GM21528 (cell line): ENCODE measurements at regions not wholly inside any gene's neighbourhood (a gene's known extent, or its start where the extent isn't known, plus 50 kb on each side); places are given as distances from the start of the nearest gene placed in this dataset.
"Not testable (repeated sequence)": the region's sequence is repeated elsewhere in the genome, so short reads cannot be mapped to it uniquely, and the experiment has no call there.

Source experiments
- ATAC-seq: cut with Tn5 transposase; IDR thresholded peaks from one replicate; pipeline ENCODE4 v1.9.1; 2021; ENCODE audit warnings: mild to moderate bottlenecking, moderate library complexity; ENCODE audit not compliant: unreplicated experiment, low FRiP score

DNA sequence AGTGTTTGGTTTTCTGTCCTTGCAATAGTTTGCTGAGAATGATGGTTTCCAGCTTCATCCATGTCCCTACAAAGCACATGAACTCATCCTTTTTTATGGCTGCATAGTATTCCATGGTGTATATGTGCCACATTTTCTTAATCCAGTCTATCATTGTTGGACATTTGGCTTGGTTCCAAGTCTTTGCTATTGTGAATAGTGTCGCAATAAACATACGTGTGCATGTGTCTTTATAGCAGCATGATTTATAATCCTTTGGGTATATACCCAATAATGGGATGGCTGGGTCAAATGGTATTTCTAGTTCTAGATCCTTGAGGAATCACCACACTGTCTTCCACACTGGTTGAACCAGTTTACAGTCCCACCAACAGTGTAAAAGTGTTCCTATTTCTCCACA is 269.8 kb upstream of the DCN start:
- ATAC-seq, result not testable (repeated sequence)

DNA sequence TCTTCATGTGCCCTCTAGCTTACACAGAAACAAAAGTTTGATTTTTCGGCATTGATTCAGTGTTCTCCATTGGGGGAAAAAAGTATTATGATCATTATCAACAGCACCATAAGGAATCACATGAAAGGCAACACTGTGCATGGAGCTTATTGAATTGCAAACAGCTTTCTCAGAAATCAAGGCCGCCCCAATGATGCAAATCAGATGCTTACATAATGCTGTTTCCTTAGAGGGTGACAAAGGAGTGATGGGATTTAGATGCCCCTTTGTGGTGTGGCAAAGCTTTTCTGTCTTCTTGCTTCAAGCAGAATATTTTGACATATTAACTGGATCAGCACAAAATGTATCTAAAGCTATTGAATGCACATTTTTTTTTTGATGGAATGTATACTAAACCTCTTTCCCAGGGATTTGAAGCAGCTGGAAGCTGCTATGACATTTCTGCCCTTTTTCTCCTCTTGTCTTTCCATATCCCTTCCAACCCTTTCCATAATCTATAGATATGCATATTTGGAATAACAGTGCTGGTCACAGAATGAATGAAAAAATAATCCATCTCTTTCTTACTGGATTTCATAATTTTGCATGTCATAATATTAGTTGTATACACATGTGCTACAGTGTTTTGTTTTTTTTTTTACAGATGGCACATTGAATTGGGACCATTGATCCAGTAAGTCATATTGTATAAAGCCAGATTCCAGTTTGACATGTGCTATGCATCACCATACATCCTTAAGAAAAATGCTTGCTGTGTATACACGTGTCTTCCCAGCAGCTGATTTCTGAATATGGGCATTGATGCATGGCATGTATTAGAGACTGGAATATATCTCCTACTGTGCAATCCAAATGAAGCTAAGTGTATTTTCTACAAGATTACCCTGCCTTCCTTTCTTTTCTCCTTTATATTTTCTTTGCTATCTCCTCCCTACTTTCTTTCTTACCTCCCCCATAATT is 259.7 kb upstream of the DCN start:
- no peak for ATAC-seq

GRCh38 chr12:91441246-91441645 is 258.6 kb upstream of the DCN start:
- ATAC-seq, result no peak

GRCh38 chr12:91434081-91434480 is 251.5 kb upstream of the DCN start:
- no peak for ATAC-seq

GRCh38 chr12:91432755-91433154 is 250.1 kb upstream of the DCN start:
- ATAC-seq, result no peak

DNA sequence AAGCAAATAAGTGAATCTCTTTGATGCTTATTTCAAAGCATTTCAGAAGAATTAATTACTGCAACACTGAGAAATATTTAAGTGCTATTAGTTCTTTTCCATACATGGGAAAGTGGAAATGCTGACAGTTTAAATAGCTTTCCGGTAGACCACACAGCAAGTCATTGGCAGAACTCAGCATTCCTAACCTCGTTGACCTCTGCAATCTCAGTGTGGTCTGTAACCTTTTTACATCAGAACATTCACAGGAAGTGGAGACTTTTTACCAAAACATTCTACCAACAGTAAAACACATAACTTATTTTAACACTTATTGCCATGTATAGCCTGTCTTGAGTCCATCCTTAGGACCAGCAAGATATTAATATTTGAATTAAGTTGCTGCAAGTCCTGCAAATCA is 249.5 kb upstream of the DCN start:
- ATAC-seq, result no peak

GRCh38 chr12:91424506-91424905 is 241.9 kb upstream of the DCN start:
- no peak for ATAC-seq

GRCh38 chr12:91423693-91424050 is 241.1 kb upstream of the DCN start:
- ATAC-seq, result no peak

DNA sequence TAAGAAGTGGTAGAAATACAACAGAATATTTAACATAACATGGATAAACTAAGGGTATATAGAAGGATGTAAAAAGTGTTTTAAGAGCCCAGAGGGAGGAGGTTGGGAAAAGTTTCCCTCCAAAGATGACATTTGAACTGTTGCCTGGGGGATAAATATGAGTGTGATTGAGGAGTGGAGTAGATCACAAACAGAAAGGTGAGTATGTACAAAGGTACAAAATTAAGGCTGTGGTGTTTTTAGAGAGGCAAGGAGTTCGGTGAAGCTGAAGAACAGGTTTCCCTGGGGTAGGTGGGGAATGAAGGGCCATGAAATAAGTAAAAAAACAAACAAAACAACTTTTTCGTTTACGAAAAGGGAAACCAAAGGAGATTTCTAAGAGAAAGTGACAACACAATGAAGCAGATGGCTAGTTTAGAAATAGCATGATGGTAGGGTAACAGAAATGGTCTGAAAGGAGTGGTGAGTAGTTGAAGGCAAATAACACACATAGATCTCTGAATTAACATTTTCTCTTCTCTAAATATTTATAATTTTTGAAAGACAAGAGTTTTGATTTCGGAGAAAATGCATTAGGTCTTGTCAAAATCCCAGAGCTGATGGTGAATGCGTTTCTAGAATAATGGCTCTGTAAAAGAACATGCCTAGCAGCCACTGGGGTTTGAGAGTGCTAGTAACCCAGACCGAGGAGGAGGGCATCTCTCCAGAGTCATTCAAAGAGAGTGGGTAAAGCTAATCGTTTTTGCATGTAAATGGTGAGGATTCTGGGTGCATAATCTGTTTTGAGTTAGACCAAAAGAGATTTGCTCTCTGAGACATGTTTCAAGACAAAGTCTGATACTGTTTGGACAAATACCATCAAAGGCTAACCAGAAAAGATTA is 240.4 kb upstream of the DCN start:
- ATAC-seq, result no peak

DNA sequence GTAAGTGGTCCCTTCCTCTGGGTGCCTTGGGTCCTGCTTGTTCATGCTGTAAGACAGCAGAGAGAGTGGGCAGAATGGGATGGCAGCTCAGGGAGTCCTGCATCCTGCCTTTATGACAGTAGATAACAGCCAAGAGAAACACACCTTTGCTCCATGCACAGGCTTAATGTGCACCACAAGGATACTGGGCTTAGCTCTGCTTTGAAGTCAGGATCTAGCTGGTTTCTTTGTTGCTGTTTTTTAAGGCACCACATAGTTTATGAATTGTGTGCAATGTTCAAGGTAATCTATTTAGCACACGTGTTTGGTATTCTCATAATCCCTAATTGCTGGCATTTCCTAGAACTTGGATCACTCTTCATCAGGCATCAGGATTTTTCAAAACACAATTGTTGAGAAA is 239.5 kb upstream of the DCN start:
- ATAC-seq, result no peak

DNA sequence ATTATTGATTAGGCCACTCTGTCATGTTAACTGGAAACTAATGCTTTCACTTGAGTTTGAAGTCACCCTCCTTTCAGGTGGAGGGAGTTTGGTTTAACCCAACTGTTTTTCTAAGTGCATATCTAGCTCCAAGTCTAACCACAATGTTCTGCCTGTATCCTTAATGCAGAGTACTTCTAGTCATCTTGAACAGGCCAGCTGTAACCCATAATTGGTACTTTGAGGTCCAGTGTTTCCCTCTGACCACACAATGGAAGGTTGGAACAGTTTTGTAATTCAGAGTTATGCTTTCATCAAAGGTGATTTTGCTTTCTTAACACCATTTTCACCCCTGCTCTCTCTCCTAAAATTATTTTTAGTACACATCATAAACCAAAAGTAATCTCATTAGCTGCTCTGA is 237.2 kb upstream of the DCN start:
- no peak for ATAC-seq

DNA sequence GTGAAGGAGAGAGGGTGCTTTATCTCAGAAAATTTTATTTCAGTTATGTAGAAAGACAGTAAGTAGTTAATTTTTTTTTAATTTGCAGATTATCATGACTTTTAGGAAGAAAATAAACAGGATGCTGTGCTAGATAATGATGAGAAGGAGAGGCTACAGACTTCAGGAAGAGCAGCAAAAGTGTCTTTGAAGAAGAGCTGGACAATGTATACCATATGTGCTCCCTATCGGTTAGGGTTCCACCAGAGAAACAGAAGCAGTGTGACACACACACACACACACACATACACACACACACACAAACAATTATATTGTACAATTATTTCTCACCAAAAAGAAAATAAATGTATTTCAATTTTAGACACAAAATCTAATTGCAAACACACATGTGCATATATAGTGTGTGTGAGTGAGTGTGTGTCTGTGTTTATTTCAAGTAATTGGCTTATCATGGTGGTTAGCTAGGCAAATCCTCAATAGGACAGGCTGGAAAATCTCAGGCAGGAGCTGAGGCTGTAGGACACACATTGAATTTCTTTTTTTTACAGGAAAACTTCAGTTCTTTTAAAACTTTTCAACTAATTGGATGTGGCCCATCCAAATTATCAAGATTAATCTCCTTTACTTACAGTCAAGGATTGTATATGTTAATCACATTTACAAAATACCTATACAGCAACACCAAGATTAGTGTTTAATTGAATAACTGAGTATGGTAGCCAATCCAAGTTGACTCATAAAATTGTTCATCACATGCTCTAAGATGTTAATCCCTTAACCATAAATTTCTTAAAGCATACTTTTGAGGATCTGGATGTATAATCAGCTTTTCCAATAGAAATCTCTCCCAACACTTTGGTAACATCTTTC is 235.8 kb upstream of the DCN start:
- no peak for ATAC-seq

GRCh38 chr12:91417650-91418049 is 235.0 kb upstream of the DCN start:
- ATAC-seq, result no peak

DNA sequence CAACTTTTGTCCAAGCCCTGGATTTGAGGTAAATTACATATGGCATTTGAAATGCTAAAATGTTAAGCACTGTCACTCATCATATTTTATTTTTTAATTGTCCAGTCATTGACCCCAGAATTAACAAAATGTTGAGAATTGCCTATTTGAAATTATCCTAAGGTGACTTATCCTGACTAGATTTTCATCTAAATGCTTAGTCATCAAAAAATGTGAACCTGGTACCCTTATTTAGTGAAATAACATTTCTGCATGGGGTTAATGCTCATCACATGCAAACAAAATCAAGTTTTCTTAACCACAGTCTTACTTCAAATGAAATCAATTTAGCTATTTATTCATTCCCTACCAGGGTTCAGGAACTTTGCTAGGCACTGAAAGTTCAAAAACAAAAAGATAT is 232.0 kb upstream of the DCN start:
- ATAC-seq, result no peak

DNA sequence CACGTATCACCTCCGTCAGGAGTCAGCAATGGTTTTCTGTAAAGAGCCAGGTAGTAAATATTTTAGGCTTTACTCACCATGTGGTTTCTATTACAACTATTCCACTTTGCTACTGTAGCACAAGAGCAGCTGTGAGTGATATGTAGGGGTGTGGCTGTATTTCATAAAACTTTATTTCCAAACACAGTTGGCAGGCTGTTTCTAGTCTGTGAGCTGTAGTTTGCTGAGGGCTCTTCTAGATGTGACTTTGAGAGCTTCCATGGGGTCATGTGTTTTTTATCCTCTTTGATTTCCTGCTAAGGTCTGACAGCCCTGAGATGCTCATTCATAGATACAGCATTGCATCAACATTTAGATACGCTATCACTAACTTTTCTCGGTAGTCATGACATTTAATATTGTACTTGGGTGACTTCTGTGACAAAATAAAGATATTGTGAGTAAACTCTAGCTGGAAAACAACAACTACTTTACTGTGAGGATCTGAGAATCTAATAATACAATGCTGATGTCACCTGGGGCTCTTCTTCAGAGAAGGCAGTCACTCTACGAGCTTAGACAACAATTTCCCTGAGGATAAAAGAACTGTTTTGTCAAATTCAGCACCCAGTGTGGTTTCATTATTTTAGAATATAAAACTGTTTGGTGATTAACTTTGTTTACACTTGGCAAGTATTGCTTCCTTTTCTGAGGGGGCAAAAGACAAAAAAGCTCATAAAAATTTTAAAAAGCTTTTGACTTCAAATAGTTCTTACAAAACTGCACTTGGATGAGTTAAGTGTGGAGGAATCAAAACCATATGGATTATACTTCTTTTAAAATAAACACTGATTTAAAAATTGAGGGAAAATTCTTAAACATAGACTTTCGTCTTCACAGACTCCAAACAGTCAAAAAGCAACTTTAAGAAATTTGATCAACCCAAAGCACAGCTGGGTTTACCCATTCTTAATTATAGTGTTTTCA is 231.2 kb upstream of the DCN start:
- ATAC-seq, result no peak

DNA sequence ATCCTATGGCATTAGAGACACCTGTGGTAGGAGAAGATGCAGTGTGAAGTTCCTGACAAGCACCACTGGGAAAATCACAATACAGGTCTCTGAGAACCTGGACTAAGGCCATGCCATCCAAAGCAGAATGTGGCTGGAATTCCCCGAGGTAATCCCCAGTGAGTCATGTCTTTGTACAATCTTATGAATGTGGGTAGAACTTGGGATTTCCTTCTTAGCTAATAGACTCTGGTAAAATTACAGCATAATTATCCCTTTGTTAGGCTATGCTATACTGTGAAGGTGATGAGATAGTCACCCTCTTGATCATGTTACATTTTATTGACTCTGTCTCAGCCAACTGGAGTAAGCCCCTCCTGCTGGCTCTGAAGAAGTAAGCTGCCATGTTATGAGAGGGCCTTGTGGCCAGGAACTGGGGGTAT is 224.3 kb upstream of the DCN start:
- no peak for ATAC-seq

DNA sequence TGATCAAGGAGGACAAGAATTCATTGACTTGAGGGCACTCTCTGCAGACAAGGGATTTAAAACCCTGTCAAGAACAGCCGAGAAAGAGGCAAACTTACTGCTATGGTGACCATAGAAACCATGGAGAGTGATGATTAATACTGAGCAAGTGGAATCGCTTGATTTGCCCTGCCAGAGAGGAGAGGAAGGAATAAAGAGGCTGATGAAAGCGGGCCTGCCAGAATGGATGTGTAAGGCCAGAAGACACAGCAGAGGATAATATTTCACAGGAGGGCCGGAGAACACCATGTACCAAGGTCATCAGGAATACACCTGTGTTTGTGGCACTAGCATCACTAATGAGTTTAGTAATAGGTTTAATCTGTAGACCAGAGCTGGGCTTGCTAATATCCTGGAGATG is 221.8 kb upstream of the DCN start:
- no peak for ATAC-seq

GRCh38 chr12:91401190-91401589 is 218.6 kb upstream of the DCN start:
- ATAC-seq, result no peak

DNA sequence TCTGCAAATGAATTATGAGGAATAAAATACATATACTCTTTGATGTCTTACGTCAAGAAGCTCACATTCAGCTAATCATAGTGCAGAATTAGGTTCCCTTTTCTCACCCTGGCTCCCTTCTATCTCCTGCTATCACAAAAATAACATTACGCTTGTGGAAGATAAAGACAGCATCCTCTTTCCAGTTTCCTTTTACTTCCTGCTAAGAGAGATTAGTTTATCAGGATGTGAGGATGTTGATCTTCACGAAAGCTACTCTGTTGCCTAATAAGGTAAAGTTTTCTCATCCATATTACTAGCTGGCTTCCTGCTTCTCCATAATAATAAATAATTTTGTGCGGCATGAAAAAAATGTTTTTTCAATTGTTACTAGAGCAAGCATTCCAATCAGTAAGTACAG is 217.7 kb upstream of the DCN start:
- no peak for ATAC-seq
